ENCODE measurements at regions not wholly inside any gene's neighbourhood (a gene's known extent, or its start where the extent isn't known, plus 50 kb on each side); places are given as distances from the start of the nearest gene placed in this dataset.

GRCh38 chr5:27412384-27412783 lies 374.0 kb upstream of the CDH9 start:
- TF ChIP-seq POLR2A (IDR thresholded peaks at IDR 0.05) (no peak), POLR2AphosphoS5 (IDR thresholded peaks at IDR 0.05) (no peak)
